ENCODE measurements at regions not wholly inside any gene's neighbourhood (a gene's known extent, or its start where the extent isn't known, plus 50 kb on each side); places are given as distances from the start of the nearest gene placed in this dataset.

DNA sequence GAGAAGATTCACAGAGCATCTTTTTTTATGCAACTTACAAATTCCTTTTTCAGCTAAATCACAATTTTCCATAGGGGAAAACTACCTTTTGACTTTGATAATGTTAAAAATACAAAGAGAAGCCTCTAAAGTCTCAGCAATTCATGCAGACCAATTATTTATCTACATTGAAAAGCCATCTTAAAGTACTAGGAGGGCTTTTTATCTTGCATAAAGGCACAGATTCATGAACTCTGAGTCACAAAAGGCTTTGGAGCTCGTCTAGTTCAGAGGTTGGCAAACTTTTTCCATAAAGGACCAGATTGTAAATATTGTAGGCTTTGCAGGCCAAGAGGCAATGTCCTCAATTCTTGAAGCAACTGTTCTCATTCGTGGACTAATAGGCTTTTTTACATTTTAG lies 210.4 kb upstream of the HDX start:
- no peak for DNase-seq
- no peaks in the 10 kb centered on the region for H3K36me3 ChIP-seq
- H3K9me3 ChIP-seq, result no peaks in the 10 kb centered on the region
- H3K4me3 ChIP-seq (ENCODE audit: low read depth, low read length), result no peak overlapping the region
- H3K4me1 ChIP-seq, result no peaks in the 10 kb centered on the region
- H3K27me3 ChIP-seq, result no peaks in the 10 kb centered on the region
- TF ChIP-seq, protein P1, sequence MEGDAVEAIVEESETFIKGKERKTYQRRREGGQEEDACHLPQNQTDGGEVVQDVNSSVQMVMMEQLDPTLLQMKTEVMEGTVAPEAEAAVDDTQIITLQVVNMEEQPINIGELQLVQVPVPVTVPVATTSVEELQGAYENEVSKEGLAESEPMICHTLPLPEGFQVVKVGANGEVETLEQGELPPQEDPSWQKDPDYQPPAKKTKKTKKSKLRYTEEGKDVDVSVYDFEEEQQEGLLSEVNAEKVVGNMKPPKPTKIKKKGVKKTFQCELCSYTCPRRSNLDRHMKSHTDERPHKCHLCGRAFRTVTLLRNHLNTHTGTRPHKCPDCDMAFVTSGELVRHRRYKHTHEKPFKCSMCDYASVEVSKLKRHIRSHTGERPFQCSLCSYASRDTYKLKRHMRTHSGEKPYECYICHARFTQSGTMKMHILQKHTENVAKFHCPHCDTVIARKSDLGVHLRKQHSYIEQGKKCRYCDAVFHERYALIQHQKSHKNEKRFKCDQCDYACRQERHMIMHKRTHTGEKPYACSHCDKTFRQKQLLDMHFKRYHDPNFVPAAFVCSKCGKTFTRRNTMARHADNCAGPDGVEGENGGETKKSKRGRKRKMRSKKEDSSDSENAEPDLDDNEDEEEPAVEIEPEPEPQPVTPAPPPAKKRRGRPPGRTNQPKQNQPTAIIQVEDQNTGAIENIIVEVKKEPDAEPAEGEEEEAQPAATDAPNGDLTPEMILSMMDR (IDR thresholded peaks at IDR 0.05; ENCODE audit: low read depth, low read length), result no peak

DNA sequence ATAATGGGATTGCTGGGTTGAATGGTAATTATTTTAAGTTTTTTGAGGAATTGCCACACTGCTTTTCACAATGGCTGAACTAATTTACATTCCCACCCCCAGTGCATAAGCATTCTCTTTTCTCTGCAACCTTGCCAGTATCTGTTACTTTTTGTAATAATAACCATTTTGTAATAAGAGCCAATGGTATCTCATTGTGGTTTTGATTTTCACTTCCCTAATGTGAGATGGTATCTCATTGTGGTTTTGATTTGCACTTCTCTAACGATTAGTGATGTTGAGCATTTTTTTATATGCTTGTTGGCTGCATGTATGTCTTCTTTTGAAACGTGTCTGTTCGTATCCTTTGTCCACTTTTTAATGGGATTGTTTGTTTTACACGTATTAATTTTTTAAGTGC lies 213.1 kb upstream of the HDX start:
- Histone ChIP-seq H3K9me3 (no peaks in the 10 kb centered on the region), H3K27me3 (no peaks in the 10 kb centered on the region), H3K4me3 (ENCODE audit: low read depth, low read length) (no peak overlapping the region), H3K36me3 (no peaks in the 10 kb centered on the region), H3K4me1 (no peaks in the 10 kb centered on the region)
- TF ChIP-seq, protein P1 (IDR thresholded peaks at IDR 0.05; ENCODE audit: low read depth, low read length), result no peak
- no peak for DNase-seq

DNA sequence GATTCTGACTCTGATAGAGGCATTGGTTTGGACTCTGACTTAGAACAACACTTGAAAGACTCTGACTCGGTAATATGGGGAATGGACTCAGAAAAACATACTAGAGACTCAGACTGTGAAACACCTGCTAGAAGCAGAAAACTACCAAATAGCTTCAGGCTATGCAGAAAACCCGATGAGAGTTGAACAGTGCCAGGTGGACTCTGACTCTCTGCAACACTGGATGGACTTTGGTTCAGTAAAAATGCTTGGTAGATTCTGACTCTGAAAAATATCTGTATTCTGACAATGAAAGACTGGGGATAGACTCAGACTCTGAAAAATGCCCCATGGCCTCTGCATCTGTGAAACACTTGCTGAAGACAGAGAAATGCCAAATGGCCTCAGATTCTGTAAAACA lies 215.1 kb upstream of the HDX start:
- DNase-seq, result no peak
- no peaks in the 10 kb centered on the region for H3K36me3 ChIP-seq
- no peaks in the 10 kb centered on the region for H3K9me3 ChIP-seq
- H3K4me1 ChIP-seq, result no peaks in the 10 kb centered on the region
- H3K4me3 ChIP-seq (ENCODE audit: low read depth, low read length), result no peak overlapping the region
- no peaks in the 10 kb centered on the region for H3K27me3 ChIP-seq
- TF ChIP-seq, protein P1 (IDR thresholded peaks at IDR 0.05; ENCODE audit: low read depth, low read length), result no peak

DNA sequence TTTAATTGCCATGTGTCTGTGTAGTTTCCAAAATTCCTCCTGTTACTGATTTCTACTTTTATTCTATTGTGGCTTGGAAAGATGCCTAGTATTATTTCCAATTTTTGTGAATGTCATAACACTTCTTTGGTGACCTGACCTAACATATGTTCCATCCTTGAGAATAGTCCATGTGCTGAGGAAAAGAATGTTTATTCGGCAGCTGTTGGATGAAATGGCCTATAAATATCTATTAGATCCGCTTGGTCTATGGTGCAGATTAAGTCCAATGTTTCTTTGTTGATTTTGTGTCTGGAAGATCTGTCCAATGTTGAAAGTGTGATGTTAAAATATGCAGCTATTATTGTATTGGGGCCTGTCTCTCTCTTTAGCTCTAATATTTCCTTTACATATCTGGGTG lies 219.2 kb upstream of the HDX start:
- TF ChIP-seq, protein P1 (IDR thresholded peaks at IDR 0.05; ENCODE audit: low read depth, low read length), result no peak
- Histone ChIP-seq H3K27me3 (no peaks in the 10 kb centered on the region), H3K9me3 (no peaks in the 10 kb centered on the region), H3K4me3 (ENCODE audit: low read depth, low read length) (no peak overlapping the region), H3K36me3 (no peaks in the 10 kb centered on the region), H3K4me1 (no peaks in the 10 kb centered on the region)
- no peak for DNase-seq

DNA sequence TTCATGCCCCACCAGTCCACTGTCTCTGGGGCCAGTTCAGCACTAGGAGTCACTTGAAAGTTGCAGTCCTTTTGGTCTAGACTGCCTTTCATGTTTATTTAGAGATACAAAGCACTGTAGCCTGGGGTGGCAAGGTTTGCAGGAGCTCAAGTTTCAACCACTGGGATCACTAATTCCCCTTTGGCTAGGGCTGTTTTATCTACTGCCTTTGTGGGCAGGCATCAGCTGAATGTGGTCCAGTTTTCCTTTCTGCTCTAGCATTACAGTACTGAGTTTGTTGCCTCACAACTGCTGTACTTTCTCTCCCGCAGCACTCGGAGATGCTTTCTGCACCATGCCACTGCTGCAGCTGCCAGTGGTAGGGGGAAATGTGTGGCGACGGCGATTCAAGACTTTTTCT lies 222.3 kb upstream of the HDX start:
- H3K36me3 ChIP-seq, result no peaks in the 10 kb centered on the region
- H3K9me3 ChIP-seq, result no peaks in the 10 kb centered on the region
- H3K4me3 ChIP-seq (ENCODE audit: low read depth, low read length), result no peak overlapping the region
- H3K27me3 ChIP-seq, result no peaks in the 10 kb centered on the region
- TF ChIP-seq, protein P1 (IDR thresholded peaks at IDR 0.05; ENCODE audit: low read depth, low read length), result no peak
- DNase-seq, result no peak
- H3K4me1 ChIP-seq, result no peaks in the 10 kb centered on the region

DNA sequence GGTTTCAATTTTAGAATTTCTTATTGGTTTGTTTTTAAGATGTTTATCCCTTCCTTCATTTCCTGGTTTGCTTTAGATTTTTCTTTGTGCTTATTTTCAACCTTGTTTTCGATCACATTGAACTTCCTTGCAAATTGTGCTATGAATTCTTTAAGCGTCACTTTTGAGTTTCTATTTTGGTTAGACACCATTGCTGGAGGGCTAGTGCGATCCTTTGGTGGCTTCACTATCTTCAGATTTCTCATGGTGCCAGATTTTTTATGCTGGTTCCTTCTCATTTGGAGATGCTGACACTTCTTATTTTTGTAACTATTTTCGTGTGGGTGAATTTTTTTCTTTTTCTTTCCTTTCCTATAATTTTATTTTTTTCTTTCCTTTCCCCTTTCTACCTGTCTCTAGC lies 227.2 kb upstream of the HDX start:
- DNase-seq, result no peak
- H3K36me3 ChIP-seq, result no peaks in the 10 kb centered on the region
- no peaks in the 10 kb centered on the region for H3K27me3 ChIP-seq
- H3K9me3 ChIP-seq, result no peaks in the 10 kb centered on the region
- H3K4me1 ChIP-seq, result no peaks in the 10 kb centered on the region
- no peak overlapping the region for H3K4me3 ChIP-seq (ENCODE audit: low read depth, low read length)
- TF ChIP-seq, protein P1 (IDR thresholded peaks at IDR 0.05; ENCODE audit: low read depth, low read length), result no peak

Data from BE2C (cell line).